H9 (cell line): ENCODE measurements at regions not wholly inside any gene's neighbourhood (a gene's known extent, or its start where the extent isn't known, plus 50 kb on each side); places are given as distances from the start of the nearest gene placed in this dataset.

Experiments used
- DNase-seq: peaks from one replicate; pipeline ENCODE4 v3.0.0-alpha.2; 2017
- H2AFZ ChIP-seq: one replicate; pipeline ENCODE4 v1.6.1; 2013; ENCODE audit warnings: mild to moderate bottlenecking, low read length, control low read depth, moderate library complexity
- H2AK5ac ChIP-seq: 2 replicates; pipeline ENCODE4 v1.6.1; 2013; ENCODE audit warnings: low read length, control low read depth, mixed read lengths; ENCODE audit not compliant: insufficient read length
- H2BK120ac ChIP-seq: one replicate; pipeline ENCODE4 v1.6.1; 2013; ENCODE audit warnings: low read depth, mild to moderate bottlenecking, low read length, control low read depth, inconsistent platforms; ENCODE audit not compliant: poor library complexity, severe bottlenecking
- H2BK12ac ChIP-seq: 2 replicates; pipeline ENCODE4 v1.6.1; 2013; ENCODE audit warnings: low read length, control low read depth, mixed read lengths, low read depth; ENCODE audit not compliant: insufficient read length
- H2BK15ac ChIP-seq: 2 replicates; pipeline ENCODE4 v1.6.1; 2013; ENCODE audit warnings: low read depth, low read length, control low read depth
- H2BK20ac ChIP-seq: one replicate; pipeline ENCODE4 v1.6.1; 2013; ENCODE audit warnings: low read depth, mild to moderate bottlenecking, low read length, control low read depth, inconsistent platforms; ENCODE audit not compliant: poor library complexity, severe bottlenecking
- H2BK5ac ChIP-seq: 2 replicates; pipeline ENCODE4 v1.6.1; 2013; ENCODE audit warnings: low read length, control low read depth, mixed read lengths; ENCODE audit not compliant: insufficient read length
- H3K14ac ChIP-seq: 2 replicates; pipeline ENCODE4 v1.6.1; 2013; ENCODE audit warnings: low read length, control low read depth; ENCODE audit not compliant: insufficient read depth
- H3K18ac ChIP-seq: 2 replicates; pipeline ENCODE4 v1.6.1; 2013; ENCODE audit warnings: low read depth, mild to moderate bottlenecking, mixed read lengths, low read length, control low read depth; ENCODE audit not compliant: insufficient read length
- H3K23ac ChIP-seq: 2 replicates; pipeline ENCODE4 v1.6.1; 2013; ENCODE audit warnings: low read length, control low read depth, mixed read lengths, low read depth; ENCODE audit not compliant: insufficient read length
- H3K23me2 ChIP-seq: 2 replicates; pipeline ENCODE4 v1.6.1; 2013; ENCODE audit warnings: low read depth, mild to moderate bottlenecking, mixed read lengths, low read length, control low read depth; ENCODE audit not compliant: insufficient read length, poor library complexity, severe bottlenecking
- H3K27ac ChIP-seq: 2 replicates; pipeline ENCODE4 v1.5.1; 2013; ENCODE audit warnings: low read length, control low read depth, mixed read lengths, low read depth; ENCODE audit not compliant: insufficient read length
- H3K27me3 ChIP-seq: 2 replicates; pipeline ENCODE4 v1.6.1; 2013; ENCODE audit warnings: low read length, control low read depth, inconsistent platforms; ENCODE audit not compliant: insufficient read depth
- H3K4ac ChIP-seq: 2 replicates; pipeline ENCODE4 v1.6.1; 2013; ENCODE audit warnings: low read depth, mild to moderate bottlenecking, control low read depth, inconsistent platforms, low read length, moderate library complexity
- H3K4me1 ChIP-seq: 2 replicates; pipeline ENCODE4 v1.6.1; 2013; ENCODE audit warnings: low read length, control low read depth, inconsistent platforms; ENCODE audit not compliant: insufficient read depth
- H3K4me2 ChIP-seq: 2 replicates; pipeline ENCODE4 v1.6.1; 2013; ENCODE audit warnings: low read length, control low read depth, mixed read lengths; ENCODE audit not compliant: insufficient read length, insufficient read depth
- H3K56ac ChIP-seq: 2 replicates; pipeline ENCODE4 v1.6.1; 2013; ENCODE audit warnings: low read depth, mild to moderate bottlenecking, mixed read lengths, low read length, control low read depth; ENCODE audit not compliant: insufficient read length
- H3K79me1 ChIP-seq: 2 replicates; pipeline ENCODE4 v1.6.1; 2013; ENCODE audit warnings: low read depth, mild to moderate bottlenecking, moderate library complexity, low read length, control low read depth, inconsistent platforms; ENCODE audit not compliant: insufficient read depth, poor library complexity, severe bottlenecking
- H3K79me2 ChIP-seq: 2 replicates; pipeline ENCODE4 v1.6.1; 2013; ENCODE audit warnings: low read length, control low read depth, inconsistent platforms; ENCODE audit not compliant: insufficient read depth
- H3K9ac ChIP-seq: 2 replicates; pipeline ENCODE4 v1.6.1; 2013; ENCODE audit warnings: low read length, control low read depth, mixed read lengths; ENCODE audit not compliant: insufficient read length; ENCODE audit errors: extremely low read depth
- H3K9me3 ChIP-seq: one replicate; pipeline ENCODE4 v1.6.1; 2013; ENCODE audit warnings: low read depth, low read length, inconsistent platforms; ENCODE audit not compliant: control insufficient read depth
- H3T11ph ChIP-seq: one replicate; pipeline ENCODE4 v1.6.1; 2013; ENCODE audit warnings: mild to moderate bottlenecking, low read length, control low read depth, inconsistent platforms
- H4K20me1 ChIP-seq: one replicate; pipeline ENCODE4 v1.6.1; 2013; ENCODE audit not compliant: control insufficient read depth, insufficient read length, insufficient read depth
- H4K5ac ChIP-seq: 2 replicates; pipeline ENCODE4 v1.6.1; 2013; ENCODE audit warnings: low read depth, mild to moderate bottlenecking, mixed read lengths, low read length, control low read depth; ENCODE audit not compliant: insufficient read length
- H4K8ac ChIP-seq: replicated peaks from 2 replicates; pipeline ENCODE4 v1.6.1; 2013; ENCODE audit warnings: low read length, control low read depth, mixed read lengths, low read depth; ENCODE audit not compliant: insufficient read length
- H4K91ac ChIP-seq: 2 replicates; pipeline ENCODE4 v1.6.1; 2013; ENCODE audit warnings: low read depth, mild to moderate bottlenecking, moderate library complexity, mixed read lengths, low read length, control low read depth; ENCODE audit not compliant: insufficient read length
- H3K27ac Mint-ChIP-seq, 3 experiments: 2 replicates in 2 of 3; 3 replicates in 1 of 3; pipeline ENCODE4 v1.8.0; 2020 to 2021; ENCODE audit warnings: mixed read lengths in 3 of 3, mild to moderate bottlenecking in 1 of 3, moderate library complexity in 1 of 3
- H3K27me3 Mint-ChIP-seq: 2 replicates; pipeline ENCODE4 v1.8.0; 2021; ENCODE audit warnings: low read depth, mild to moderate bottlenecking, moderate library complexity, mixed read lengths
- H3K36me3 Mint-ChIP-seq, 3 experiments: 2 replicates in 2 of 3; 3 replicates in 1 of 3; pipeline ENCODE4 v1.8.0; 2020 to 2021; ENCODE audit warnings: low read depth in 3 of 3, mixed read lengths in 3 of 3; ENCODE audit not compliant: insufficient read depth in 1 of 3
- H3K4me1 Mint-ChIP-seq, 2 experiments: 2 replicates each; pipeline ENCODE4 v1.8.0; 2020; ENCODE audit warnings: mixed read lengths in 2 of 2
- H3K4me3 Mint-ChIP-seq, 2 experiments: 2 replicates in 1 of 2; 3 replicates in 1 of 2; pipeline ENCODE4 v1.8.0; 2020 to 2021; ENCODE audit warnings: mild to moderate bottlenecking in 2 of 2, mixed read lengths in 2 of 2, moderate library complexity in 1 of 2
- H3K9me3 Mint-ChIP-seq, 2 experiments: 2 replicates in 1 of 2; 3 replicates in 1 of 2; pipeline ENCODE4 v1.8.0; 2020; ENCODE audit warnings: mild to moderate bottlenecking in 2 of 2, mixed read lengths in 2 of 2, moderate library complexity in 1 of 2
- CTCF ChIP-seq: fragments of 200-600 bp; sonication (generic); conservative IDR thresholded peaks from 3 replicates; pipeline ENCODE4 v1.8.0; 2021; ENCODE audit warnings: antibody characterized with exemption, mild to moderate bottlenecking
- WGBS: extraction: QIAGEN DNeasy Blood & Tissue Kit; methylation state at CpG from one replicate; pipeline ENCODE4 v1.1.7; 2013; ENCODE audit warnings: missing lambda C conversion rate, low lambda C conversion rate, mixed read lengths; ENCODE audit not compliant: insufficient read length; ENCODE audit errors: extremely low coverage; 5-methylcytosine and 5-hydroxymethylcytosine counted together

GRCh38 chr2:239777219-239777618 is 247.9 kb downstream of the NDUFA10 start:
- no peaks in the 10 kb centered on the region for H3K27me3 ChIP-seq
- H3K56ac ChIP-seq, result no peak overlapping the region
- Mint-ChIP-seq H3K27ac (no peak overlapping the region), H3K27me3 (peaks cover 35% of the 10 kb centered on the region), H3K36me3 (peaks cover 0 to 2% (median 0%) of the 10 kb centered on the region in 3 experiments; a peak in 1 of 7 replicates), H3K4me3 (no peak overlapping the region), H3K9me3 (peaks cover 14 to 16% of the 10 kb centered on the region in 2 experiments; a peak in 4 of 5 replicates), H3K4me1 (no peaks in the 10 kb centered on the region)
- H3K9ac ChIP-seq, result no peak overlapping the region
- H2AK5ac ChIP-seq, result no peak overlapping the region
- H4K91ac ChIP-seq, result no peak overlapping the region
- no peaks in the 10 kb centered on the region for H3K4me1 ChIP-seq
- no peak overlapping the region for H3K4me2 ChIP-seq
- no peak overlapping the region for H4K8ac ChIP-seq
- TF ChIP-seq CTCF, result no peak
- H3K9me3 ChIP-seq, result no peaks in the 10 kb centered on the region
- H2BK120ac ChIP-seq, result no peak overlapping the region
- H3K79me1 ChIP-seq, result no peaks in the 10 kb centered on the region
- H3T11ph ChIP-seq, result no peak overlapping the region
- DNase-seq, result peak; percentile 12
- H4K20me1 ChIP-seq, result no peaks in the 10 kb centered on the region
- H2BK20ac ChIP-seq, result no peak overlapping the region
- no peak overlapping the region for H2BK15ac ChIP-seq
- no peak overlapping the region for H2BK5ac ChIP-seq
- no peak overlapping the region for H2BK12ac ChIP-seq
- no peaks in the 10 kb centered on the region for H3K23me2 ChIP-seq
- H3K27ac ChIP-seq, result no peak overlapping the region
- H3K79me2 ChIP-seq, result no peaks in the 10 kb centered on the region
- H2AFZ ChIP-seq, result no peak overlapping the region
- H3K23ac ChIP-seq, result no peak overlapping the region
- WGBS, result no CpG with 5 or more reads among the region's 11 CpGs
- H3K18ac ChIP-seq, result no peak overlapping the region
- no peak overlapping the region for H4K5ac ChIP-seq
- no peak overlapping the region for H3K14ac ChIP-seq
- no peak overlapping the region for H3K4ac ChIP-seq
